ENCODE measurements at regions not wholly inside any gene's neighbourhood (a gene's known extent, or its start where the extent isn't known, plus 50 kb on each side); places are given as distances from the start of the nearest gene placed in this dataset.

GRCh38 chr3:43185983-43186314 lies 80.1 kb upstream of the POMGNT2 start:
- TF ChIP-seq CTCF (IDR thresholded peaks at IDR 0.05; ENCODE audit: low read depth, low read length) (no peak), POLR2A (IDR thresholded peaks at IDR 0.05; ENCODE audit: extremely low read depth, insufficient read length) (no peak)
